NCI-H446 (cell line): ENCODE measurements at regions not wholly inside any gene's neighbourhood (a gene's known extent, or its start where the extent isn't known, plus 50 kb on each side); places are given as distances from the start of the nearest gene placed in this dataset.
"Not testable (repeated sequence)": the region's sequence is repeated elsewhere in the genome, so short reads cannot be mapped to it uniquely, and the experiment has no call there.

Source experiments
- DNase-seq, 2 experiments: peaks; one replicate each; lab custom pipeline; 2025; lab: John Stamatoyannopoulos, UW

- DNase-seq, result no peak
Measured at GRCh38 chr7:52584041-52584440, 451.4 kb upstream of the POM121L12 start.

- not testable (repeated sequence) for DNase-seq
Measured at GRCh38 chr7:52573141-52573540, 462.3 kb upstream of the POM121L12 start.

- DNase-seq, result no peak
Measured at GRCh38 chr7:52571026-52571425, 464.4 kb upstream of the POM121L12 start.

GRCh38 chr7:52569151-52569550, 466.3 kb upstream of the POM121L12 start:
- DNase-seq, result no peak

- no peak for DNase-seq
Measured at GRCh38 chr7:52565974-52566373, 469.5 kb upstream of the POM121L12 start.

- no peak for DNase-seq
Measured at GRCh38 chr7:52555805-52556204, 479.6 kb upstream of the POM121L12 start.

GRCh38 chr7:52547308-52547910, 488.0 kb upstream of the POM121L12 start:
- DNase-seq, result no peak

GRCh38 chr7:52541198-52541765, 494.2 kb upstream of the POM121L12 start:
- not testable (repeated sequence) for DNase-seq

- no peak for DNase-seq
Measured at GRCh38 chr7:52540041-52540440, 495.4 kb upstream of the POM121L12 start.

- DNase-seq, result no peak
Measured at GRCh38 chr7:52539414-52539813, 496.0 kb upstream of the POM121L12 start.

GRCh38 chr7:52537051-52537450, 498.4 kb upstream of the POM121L12 start:
- no peak for DNase-seq

GRCh38 chr7:52525772-52526341, 509.6 kb upstream of the POM121L12 start:
- DNase-seq, result no peak

GRCh38 chr7:52518869-52519268, 516.6 kb upstream of the POM121L12 start:
- DNase-seq, result no peak

GRCh38 chr7:52512656-52513055, 522.8 kb upstream of the POM121L12 start:
- DNase-seq, result no peak

- DNase-seq, result no peak
Measured at GRCh38 chr7:52507546-52508255, 527.7 kb upstream of the POM121L12 start.

- no peak for DNase-seq
Measured at GRCh38 chr7:52506325-52506724, 529.1 kb upstream of the POM121L12 start.

GRCh38 chr7:52504561-52504960, 530.9 kb upstream of the POM121L12 start:
- no peak for DNase-seq

- no peak for DNase-seq
Measured at GRCh38 chr7:52502281-52502680, 533.2 kb upstream of the POM121L12 start.

GRCh38 chr7:52501696-52502095, 533.7 kb upstream of the POM121L12 start:
- DNase-seq, result no peak

- DNase-seq, result no peak
Measured at GRCh38 chr7:52500841-52501240, 534.6 kb upstream of the POM121L12 start.

- DNase-seq, result no peak
Measured at GRCh38 chr7:52498366-52498765, 537.1 kb upstream of the POM121L12 start.

- DNase-seq, result no peak
Measured at GRCh38 chr7:52486267-52486666, 549.2 kb upstream of the POM121L12 start.

GRCh38 chr7:52482076-52482475, 553.4 kb upstream of the POM121L12 start:
- no peak for DNase-seq
